ENCODE measurements at regions not wholly inside any gene's neighbourhood (a gene's known extent, or its start where the extent isn't known, plus 50 kb on each side); places are given as distances from the start of the nearest gene placed in this dataset.

- Histone ChIP-seq H3T11ph (ENCODE audit: low read length) (no peak overlapping the region), H3K4me2 (ENCODE audit: insufficient read depth, insufficient read length, low read length) (no peak overlapping the region), H3K14ac (ENCODE audit: insufficient read depth, low read length) (no peak overlapping the region), H3K27ac (ENCODE audit: insufficient read length, low read depth, low read length) (no peak overlapping the region), H2BK12ac (ENCODE audit: insufficient read length, low read depth, low read length) (no peak overlapping the region), H3K79me2 (ENCODE audit: insufficient read depth, low read length) (no peaks in the 10 kb centered on the region), H4K8ac (replicated peaks; ENCODE audit: insufficient read length, low read depth, low read length) (no peak overlapping the region), H3K4me1 (ENCODE audit: insufficient read depth, low read length) (peaks cover 4% of the 10 kb centered on the region), H4K20me1 (ENCODE audit: control insufficient read depth, insufficient read depth, insufficient read length) (no peaks in the 10 kb centered on the region), H2AK5ac (ENCODE audit: insufficient read length, low read length) (no peak overlapping the region), H3K79me1 (ENCODE audit: insufficient read depth, low read depth, low read length, poor library complexity, severe bottlenecking) (no peaks in the 10 kb centered on the region), H4K91ac (ENCODE audit: insufficient read length, low read depth, low read length) (no peak overlapping the region), H3K27me3 (ENCODE audit: insufficient read depth, low read length) (no peaks in the 10 kb centered on the region; the same call in 1 of the 2 replicates), H3K4ac (ENCODE audit: low read depth, low read length) (no peak overlapping the region), H3K9me3 (ENCODE audit: control insufficient read depth, low read depth, low read length) (no peaks in the 10 kb centered on the region), H3K23ac (ENCODE audit: insufficient read length, low read depth, low read length) (no peak overlapping the region), H3K23me2 (ENCODE audit: insufficient read length, low read depth, low read length, poor library complexity, severe bottlenecking) (no peaks in the 10 kb centered on the region), H3K56ac (ENCODE audit: insufficient read length, low read depth, low read length) (no peak overlapping the region), H2BK15ac (ENCODE audit: low read depth, low read length) (no peak overlapping the region), H3K18ac (ENCODE audit: insufficient read length, low read depth, low read length) (no peak overlapping the region), H3K9ac (ENCODE audit: extremely low read depth, insufficient read length, low read length) (no peak overlapping the region), H2BK120ac (ENCODE audit: low read depth, low read length, poor library complexity, severe bottlenecking) (no peak overlapping the region), H2AFZ (ENCODE audit: low read length) (no peak overlapping the region), H2BK5ac (ENCODE audit: insufficient read length, low read length) (no peak overlapping the region), H2BK20ac (ENCODE audit: low read depth, low read length, poor library complexity, severe bottlenecking) (no peak overlapping the region), H4K5ac (ENCODE audit: insufficient read length, low read depth, low read length) (no peak overlapping the region)
- Mint-ChIP-seq H3K27me3 (ENCODE audit: low read depth) (peaks cover 2% of the 10 kb centered on the region), H3K27ac (no peak overlapping the region; a peak in 1 of 7 replicates), H3K36me3 (ENCODE audit: insufficient read depth in 1 of 3, low read depth in 3 of 3) (peaks cover 5 to 13% (median 7%) of the 10 kb centered on the region in 3 experiments; a peak in 5 of 7 replicates), H3K4me1 (peaks cover 20 to 22% of the 10 kb centered on the region in 2 experiments), H3K9me3 (peaks cover 27 to 28% of the 10 kb centered on the region in 2 experiments), H3K4me3 (no peak overlapping the region)
- no CpG with 5 or more reads among the region's 16 CpGs for WGBS (ENCODE audit: extremely low coverage, insufficient read length, low lambda C conversion rate)
- no peak for TF ChIP-seq CTCF (conservative IDR thresholded peaks at IDR 0.05)
- no peak for DNase-seq
Measured at GRCh38 chr10:131802156-131802915, 98.5 kb upstream of the PPP2R2D start.
